Spleen (tissue), 7 donors: ENCODE measurements at regions not wholly inside any gene's neighbourhood (a gene's known extent, or its start where the extent isn't known, plus 50 kb on each side); places are given as distances from the start of the nearest gene placed in this dataset.

ENCODE experiments used
- POLR2A ChIP-seq, 3 donors: fragments of 450-650 bp; IDR thresholded peaks; one replicate each; pipeline ENCODE4 v1.5.1; 2017; ENCODE audit warnings: antibody characterized with exemption in 3 of 3, mild to moderate bottlenecking in 1 of 3
- TF ChIP-seq, protein P1 (sequence below), 11 experiments: fragments of 200-600 bp in 7 of 11; fragments of 450-650 bp in 4 of 11; sonication (generic) in 4 of 11; IDR thresholded peaks in 8 of 11; conservative IDR thresholded peaks in 3 of 11; 1 replicate in 7 of 11; 2 replicates in 4 of 11; pipeline versions ENCODE4 v1.4.0 to v1.8.0; 2016 to 2021; ENCODE audit warnings: antibody characterized with exemption in 11 of 11, inconsistent platforms in 4 of 11, mild to moderate bottlenecking in 1 of 11
- donor health status: DM: no; HTN: no; CAD: no; lungs with moderate emphysema.
- donor health status: DM: no; HTN: no; CAD: no.
- donor health status: DM: no; HTN: no; CAD: no.

DNA sequence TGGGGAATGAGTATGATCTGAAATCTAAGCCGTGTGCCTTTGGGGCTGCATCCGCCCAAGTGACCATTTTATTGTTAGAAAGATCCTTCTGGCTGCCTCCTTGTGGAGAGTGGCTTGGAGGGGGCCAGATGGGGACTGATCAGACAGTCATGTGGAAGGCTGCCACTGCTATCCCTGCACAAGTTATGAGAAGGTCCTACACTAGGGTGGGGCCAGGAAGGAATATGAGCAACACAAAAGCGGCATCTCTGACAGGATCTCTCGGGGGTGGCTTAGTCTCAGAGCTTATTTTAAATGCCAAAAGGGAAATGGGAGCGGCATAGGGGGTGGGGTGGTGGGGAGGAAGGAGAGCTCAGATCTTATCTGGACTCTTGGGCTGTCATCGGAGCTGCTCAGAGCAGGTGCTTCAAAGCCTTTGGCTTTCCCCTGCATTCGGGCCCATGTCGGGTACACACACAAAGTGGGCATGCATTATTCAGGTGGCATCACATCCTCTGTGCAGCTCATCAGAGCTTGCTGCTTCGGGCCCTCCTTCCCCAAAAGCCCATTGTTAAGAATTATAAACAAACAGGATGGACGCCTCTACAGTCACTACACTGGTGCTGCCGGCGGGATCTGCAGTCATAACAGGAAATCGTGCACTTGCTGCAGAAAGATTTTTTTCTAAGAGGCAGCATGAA, 805.4 kb downstream of the VRK1 start:
- TF ChIP-seq POLR2A (IDR thresholded peaks at IDR 0.05) = no peak
- TF ChIP-seq, protein P1, sequence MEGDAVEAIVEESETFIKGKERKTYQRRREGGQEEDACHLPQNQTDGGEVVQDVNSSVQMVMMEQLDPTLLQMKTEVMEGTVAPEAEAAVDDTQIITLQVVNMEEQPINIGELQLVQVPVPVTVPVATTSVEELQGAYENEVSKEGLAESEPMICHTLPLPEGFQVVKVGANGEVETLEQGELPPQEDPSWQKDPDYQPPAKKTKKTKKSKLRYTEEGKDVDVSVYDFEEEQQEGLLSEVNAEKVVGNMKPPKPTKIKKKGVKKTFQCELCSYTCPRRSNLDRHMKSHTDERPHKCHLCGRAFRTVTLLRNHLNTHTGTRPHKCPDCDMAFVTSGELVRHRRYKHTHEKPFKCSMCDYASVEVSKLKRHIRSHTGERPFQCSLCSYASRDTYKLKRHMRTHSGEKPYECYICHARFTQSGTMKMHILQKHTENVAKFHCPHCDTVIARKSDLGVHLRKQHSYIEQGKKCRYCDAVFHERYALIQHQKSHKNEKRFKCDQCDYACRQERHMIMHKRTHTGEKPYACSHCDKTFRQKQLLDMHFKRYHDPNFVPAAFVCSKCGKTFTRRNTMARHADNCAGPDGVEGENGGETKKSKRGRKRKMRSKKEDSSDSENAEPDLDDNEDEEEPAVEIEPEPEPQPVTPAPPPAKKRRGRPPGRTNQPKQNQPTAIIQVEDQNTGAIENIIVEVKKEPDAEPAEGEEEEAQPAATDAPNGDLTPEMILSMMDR (IDR thresholded peaks at IDR 0.05 in 8 of 11, conservative IDR thresholded peaks at IDR 0.05 in 3 of 11) = no peak
